GM12878 (cell line): ENCODE measurements at regions not wholly inside any gene's neighbourhood (a gene's known extent, or its start where the extent isn't known, plus 50 kb on each side); places are given as distances from the start of the nearest gene placed in this dataset.

Experiments used
- ATAC-seq: fragments of 200-7000 bp; cut with Tn5 transposase; 3 replicates; pipeline ENCODE4 v1.9.1; 2020; ENCODE audit warnings: mild to moderate bottlenecking, moderate library complexity
- BruUV-seq: library from RNA; stranded (reverse); fragments of 400-500 nt; replicated peaks from 2 replicates; lab custom pipeline; 2021; lab: Mats Ljungman, UMichigan
- CTCF ChIA-PET: fragments of 300-600 bp; sonication (Branson Sonifier 250); formaldehyde crosslinking; extraction: SDS; loops from one replicate; lab custom pipeline; 2021; ENCODE audit warnings: inconsistent platforms; lab: Yijun Ruan, JAX
- POLR2A ChIA-PET: fragments of 350-600 bp; formaldehyde crosslinking; extraction: SDS; loops from one replicate; lab custom pipeline; 2021; ENCODE audit warnings: inconsistent platforms; lab: Charles Lee
- RAD21 ChIA-PET: fragments of 300-600 bp; sonication (Branson Sonifier 250); formaldehyde crosslinking; loops from one replicate; lab custom pipeline; 2023; ENCODE audit warnings: antibody characterized with exemption; ENCODE audit not compliant: unreplicated experiment; lab: Charles Lee
- SMC1A ChIA-PET: fragments of 300-600 bp; sonication (Branson Sonifier 250); formaldehyde crosslinking; loops from one replicate; lab custom pipeline; 2023; ENCODE audit not compliant: unreplicated experiment, uncharacterized antibody; lab: Charles Lee
- DNase-seq: peaks from one replicate; pipeline ENCODE4 v3.0.0-alpha.2; 2011; ENCODE audit warnings: low read depth, low spot score
- FAIRE-seq: peaks from 3 replicates; lab custom pipeline; 2011; peaks lifted over from hg19 to GRCh38; lab: Jason Lieb, UNC
- H2AFZ ChIP-seq: 2 replicates; pipeline ENCODE4 v1.6.0; 2011; ENCODE audit warnings: low read depth, low read length, control low read depth; ENCODE audit not compliant: control insufficient read depth
- H3K27ac ChIP-seq: 2 replicates; pipeline ENCODE4 v1.5.1; 2011; ENCODE audit warnings: control low read depth; ENCODE audit not compliant: control insufficient read depth, insufficient read depth
- H3K27me3 ChIP-seq, 2 experiments: replicated peaks in 1 of 2; 2 replicates each; pipeline versions ENCODE4 v1.6.0 to v1.6.1; 2011; ENCODE audit warnings: low read length in 1 of 2; ENCODE audit not compliant: control insufficient read depth in 2 of 2, insufficient read depth in 2 of 2
- H3K36me3 ChIP-seq, 2 experiments: 2 replicates each; pipeline ENCODE4 v1.5.1; 2011; ENCODE audit warnings: low read length in 1 of 2; ENCODE audit not compliant: control insufficient read depth in 2 of 2, insufficient read depth in 2 of 2
- H3K4me1 ChIP-seq: 2 replicates; pipeline ENCODE4 v1.6.1; 2011; ENCODE audit warnings: mild to moderate bottlenecking, low read length, moderate library complexity, mixed read lengths; ENCODE audit not compliant: control insufficient read depth, insufficient read depth
- H3K4me2 ChIP-seq: 2 replicates; pipeline ENCODE4 v1.6.0; 2011; ENCODE audit warnings: control low read depth; ENCODE audit not compliant: control insufficient read depth, insufficient read depth
- H3K4me3 ChIP-seq: fragments of 200-600 bp; sonication (generic); 2 replicates; pipeline ENCODE4 v1.5.1; 2016
- H3K79me2 ChIP-seq: 2 replicates; pipeline ENCODE4 v1.6.0; 2011; ENCODE audit warnings: low read length; ENCODE audit not compliant: control insufficient read depth, insufficient read depth
- H3K9ac ChIP-seq: 2 replicates; pipeline ENCODE4 v1.8.0; 2011; ENCODE audit warnings: low read length, control low read depth, mixed read lengths; ENCODE audit not compliant: control insufficient read depth, insufficient read depth
- H3K9me3 ChIP-seq: replicated peaks from 3 replicates; pipeline ENCODE4 v1.5.1; 2011; ENCODE audit warnings: mild to moderate bottlenecking, low read length; ENCODE audit not compliant: control insufficient read depth, insufficient read depth
- H4K20me1 ChIP-seq: 2 replicates; pipeline ENCODE4 v1.6.0; 2011; ENCODE audit not compliant: control insufficient read depth, insufficient read depth
- EZH2 ChIP-seq: IDR thresholded peaks from 2 replicates; pipeline ENCODE4 v1.6.1; 2012; ENCODE audit warnings: low read depth, mild to moderate bottlenecking, control low read depth, inconsistent platforms, low read length, borderline replicate concordance; ENCODE audit not compliant: control insufficient read depth
- HDGF ChIP-seq: fragments of 450-650 bp; IDR thresholded peaks from 2 replicates; pipeline ENCODE4 v1.6.1; 2016; ENCODE audit warnings: antibody characterized with exemption
- KAT2A ChIP-seq: conservative IDR thresholded peaks from 2 replicates; pipeline ENCODE4 v1.6.1; 2011; ENCODE audit warnings: low read depth, low read length; ENCODE audit not compliant: control insufficient read depth
- MXI1 ChIP-seq: fragments of 150-350 bp; IDR thresholded peaks from 2 replicates; pipeline ENCODE4 v1.6.1; 2011; ENCODE audit warnings: low read depth, mild to moderate bottlenecking, inconsistent platforms, low read length, improper control_type of control experiment
- SUZ12 ChIP-seq: fragments of 200-600 bp; sonication (generic); IDR thresholded peaks from one replicate; pipeline ENCODE4 v1.6.1; 2018; ENCODE audit warnings: antibody characterized with exemption, mild to moderate bottlenecking; ENCODE audit not compliant: unreplicated experiment
- TCF7 ChIP-seq: IDR thresholded peaks from 2 replicates; pipeline ENCODE4 v1.6.1; 2014; ENCODE audit warnings: antibody characterized with exemption, borderline replicate concordance
- WGBS: methylation state at CpG from one replicate; pipeline ENCODE4 v1.1.6; 2016; ENCODE audit warnings: low lambda C conversion rate; ENCODE audit not compliant: insufficient replicate concordance, insufficient coverage; ENCODE audit errors: missing lambda C conversion rate; 5-methylcytosine and 5-hydroxymethylcytosine counted together
- in situ Hi-C: fragments of 300-500 bp; cut with MboI; formaldehyde crosslinking; loops from 9 replicates; pipeline ENCODE4 v1.14.3; 2018; ENCODE audit warnings: mixed read lengths
- intact Hi-C: fragments of 100-400 bp; cut with micrococcal nuclease; formaldehyde crosslinking; loops from one replicate; pipeline ENCODE4 v1.14.2; 2022; ENCODE audit not compliant: unreplicated experiment
- TF ChIP-seq, protein P1 (sequence below): fragments of 150-350 bp; IDR thresholded peaks from 2 replicates; pipeline ENCODE4 v1.6.1; 2014; ENCODE audit warnings: mild to moderate bottlenecking, low read depth, low read length

DNA sequence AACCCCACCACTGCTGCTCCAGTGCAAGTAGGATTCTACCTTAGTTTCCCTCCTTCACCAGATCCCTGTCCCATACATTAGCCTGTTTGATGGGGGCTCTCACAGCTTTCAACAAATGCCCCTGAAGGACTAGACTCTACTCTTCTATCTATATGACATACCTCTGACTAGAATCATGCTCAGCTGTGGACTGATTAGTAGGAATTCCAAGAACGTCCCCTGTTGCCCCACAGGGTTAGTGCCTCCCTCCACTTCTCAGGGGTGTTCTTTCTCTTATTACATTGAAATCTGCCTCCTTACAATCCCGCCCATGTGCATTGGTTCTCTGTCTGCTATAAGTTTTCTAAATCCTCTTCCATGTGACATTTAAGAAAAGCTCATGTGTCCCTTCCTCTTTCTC is 375.9 kb upstream of the DUSP10 start:
- SMC1A ChIA-PET: no interaction called here
- Histone ChIP-seq H3K36me3 (no peaks in the 10 kb centered on the region), H3K27me3 (no peaks in the 10 kb centered on the region), H4K20me1 (no peaks in the 10 kb centered on the region), H3K4me2 (no peak overlapping the region), H3K79me2 (no peaks in the 10 kb centered on the region), H2AFZ (no peak overlapping the region), H3K9ac (no peak overlapping the region), H3K27ac (no peak overlapping the region), H3K4me1 (no peaks in the 10 kb centered on the region), H3K9me3 (no peaks in the 10 kb centered on the region), H3K4me3 (no peak overlapping the region)
- no TSS peak for BruUV-seq
- no peak for DNase-seq
- WGBS: 0% methylated on average over 2 of the region's 2 CpGs
- no peak for ATAC-seq
- intact Hi-C loops: no loop called here
- FAIRE-seq: no peak
- CTCF ChIA-PET: no interaction called here
- RAD21 ChIA-PET: no interaction called here
- no peak for TF ChIP-seq EZH2
- no peak for TF ChIP-seq MXI1
- POLR2A ChIA-PET: interaction anchor here (0.7 kb wide), 1 partner anchor 18 kb away, joined by 4 read pairs; no protein-coding TSS in a partner anchor
- in situ Hi-C loops: loop anchor here (10.0 kb wide), 1 partner anchor 337 kb away; no protein-coding TSS in a partner anchor

- H3K4me1 ChIP-seq: no peaks in the 10 kb centered on the region
- CTCF ChIA-PET: interaction anchor here (2.4 kb wide), 1 partner anchor 15 kb away, joined by 8 read pairs; no protein-coding TSS in a partner anchor
- ATAC-seq (no peak), DNase-seq (no peak), FAIRE-seq (no peak)
- no peak overlapping the region for H3K27ac ChIP-seq
- intact Hi-C loops (no loop called here), in situ Hi-C loops (loop anchor here (10.0 kb wide), 1 partner anchor 340 kb away; no protein-coding TSS in a partner anchor)
- H2AFZ ChIP-seq: no peak overlapping the region
- H4K20me1 ChIP-seq: no peaks in the 10 kb centered on the region
- no peaks in the 10 kb centered on the region for H3K27me3 ChIP-seq
- H3K9ac ChIP-seq: no peak overlapping the region
- no peak overlapping the region for H3K4me2 ChIP-seq
- POLR2A ChIA-PET: interaction anchor here (0.6 kb wide), 1 partner anchor 1057 kb away, joined by 3 read pairs; no protein-coding TSS in a partner anchor
- H3K4me3 ChIP-seq: no peak overlapping the region
- H3K36me3 ChIP-seq: no peaks in the 10 kb centered on the region
- RAD21 ChIA-PET: no interaction called here
- SMC1A ChIA-PET: interaction anchor here (0.6 kb wide), 1 partner anchor 140 kb away, joined by 6 read pairs; no protein-coding TSS in a partner anchor
- TF ChIP-seq KAT2A (no peak), TCF7 (no peak), HDGF (no peak), SUZ12 (no peak)
- TF ChIP-seq, protein P1, sequence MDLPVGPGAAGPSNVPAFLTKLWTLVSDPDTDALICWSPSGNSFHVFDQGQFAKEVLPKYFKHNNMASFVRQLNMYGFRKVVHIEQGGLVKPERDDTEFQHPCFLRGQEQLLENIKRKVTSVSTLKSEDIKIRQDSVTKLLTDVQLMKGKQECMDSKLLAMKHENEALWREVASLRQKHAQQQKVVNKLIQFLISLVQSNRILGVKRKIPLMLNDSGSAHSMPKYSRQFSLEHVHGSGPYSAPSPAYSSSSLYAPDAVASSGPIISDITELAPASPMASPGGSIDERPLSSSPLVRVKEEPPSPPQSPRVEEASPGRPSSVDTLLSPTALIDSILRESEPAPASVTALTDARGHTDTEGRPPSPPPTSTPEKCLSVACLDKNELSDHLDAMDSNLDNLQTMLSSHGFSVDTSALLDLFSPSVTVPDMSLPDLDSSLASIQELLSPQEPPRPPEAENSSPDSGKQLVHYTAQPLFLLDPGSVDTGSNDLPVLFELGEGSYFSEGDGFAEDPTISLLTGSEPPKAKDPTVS: no peak
- no peaks in the 10 kb centered on the region for H3K9me3 ChIP-seq
- BruUV-seq: no TSS peak
- 28% methylated on average over 3 of the region's 3 CpGs for WGBS
- H3K79me2 ChIP-seq: no peaks in the 10 kb centered on the region
Measured at GRCh38 chr1:222114536-222115156, 372.8 kb upstream of the DUSP10 start.
